GM21737 (cell line): ENCODE measurements at regions not wholly inside any gene's neighbourhood (a gene's known extent, or its start where the extent isn't known, plus 50 kb on each side); places are given as distances from the start of the nearest gene placed in this dataset.

Experiments used
- ATAC-seq: cut with Tn5 transposase; IDR thresholded peaks from one replicate; pipeline ENCODE4 v1.9.1; 2021; ENCODE audit warnings: mild to moderate bottlenecking, moderate library complexity; ENCODE audit not compliant: unreplicated experiment

DNA sequence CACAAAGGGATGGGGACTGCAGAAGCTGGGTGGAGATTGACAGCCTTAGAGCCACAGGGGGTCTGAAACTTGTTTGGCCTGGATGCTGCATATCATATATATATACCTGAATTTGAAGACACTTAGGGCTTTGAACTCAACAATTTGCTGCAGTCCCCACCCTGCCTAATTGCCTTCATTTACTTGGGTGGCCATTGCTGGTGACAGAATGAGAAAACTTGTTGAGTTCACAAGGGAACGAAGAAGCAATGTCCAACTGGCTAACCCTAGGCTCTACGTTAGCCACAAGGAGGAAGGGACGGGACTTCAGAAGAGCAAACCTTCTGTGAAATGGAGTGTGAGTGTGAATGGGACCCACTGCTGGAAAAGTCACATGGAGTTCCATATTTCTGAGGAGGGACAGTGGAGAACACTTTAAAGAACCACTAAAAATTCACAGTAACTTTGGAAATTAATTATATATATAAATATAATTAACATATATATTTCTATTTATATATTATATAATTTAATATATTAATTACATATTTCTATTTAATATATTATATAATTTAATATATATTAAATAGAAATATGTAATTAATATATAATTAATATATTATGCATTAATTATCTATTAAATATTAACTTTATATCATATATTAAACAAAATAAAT is 215.3 kb upstream of the SOX9 start:
- no peak for ATAC-seq

- ATAC-seq: no peak
These were observed 211.7 kb upstream of the SOX9 start for GRCh38 chr17:71909155-71909554.

- ATAC-seq: no peak
These were observed 210.8 kb upstream of the SOX9 start for GRCh38 chr17:71910002-71910401.

GRCh38 chr17:71914042-71914441 is 206.8 kb upstream of the SOX9 start:
- no peak for ATAC-seq

GRCh38 chr17:71914812-71915211 is 206.0 kb upstream of the SOX9 start:
- ATAC-seq: no peak

- no peak for ATAC-seq
These were observed 203.1 kb upstream of the SOX9 start for GRCh38 chr17:71917715-71918114.

- no peak for ATAC-seq
These were observed 201.6 kb upstream of the SOX9 start for GRCh38 chr17:71919186-71919585.

GRCh38 chr17:71919896-71920295 is 200.9 kb upstream of the SOX9 start:
- ATAC-seq: no peak

- ATAC-seq: no peak
These were observed 199.0 kb upstream of the SOX9 start for GRCh38 chr17:71921796-71922195.

DNA sequence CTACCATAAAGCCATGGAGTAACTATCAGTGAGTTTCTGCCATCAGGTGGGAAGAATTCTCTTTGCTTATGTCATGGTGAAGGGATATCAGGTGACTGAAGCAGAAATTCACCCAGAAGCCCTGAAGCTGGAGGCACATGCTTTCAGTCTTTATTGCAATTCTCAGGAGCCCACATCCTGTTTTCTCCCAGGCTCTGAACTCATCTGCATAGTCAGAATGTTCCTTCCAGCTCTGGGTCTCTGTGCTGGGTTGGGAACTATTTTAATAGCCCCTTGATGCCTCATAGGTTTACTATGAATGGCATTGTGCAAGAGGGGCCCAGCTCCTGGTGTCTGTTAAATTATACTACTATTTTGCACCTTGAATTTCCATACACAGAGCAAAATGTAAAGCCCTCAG is 198.4 kb upstream of the SOX9 start:
- ATAC-seq: no peak

DNA sequence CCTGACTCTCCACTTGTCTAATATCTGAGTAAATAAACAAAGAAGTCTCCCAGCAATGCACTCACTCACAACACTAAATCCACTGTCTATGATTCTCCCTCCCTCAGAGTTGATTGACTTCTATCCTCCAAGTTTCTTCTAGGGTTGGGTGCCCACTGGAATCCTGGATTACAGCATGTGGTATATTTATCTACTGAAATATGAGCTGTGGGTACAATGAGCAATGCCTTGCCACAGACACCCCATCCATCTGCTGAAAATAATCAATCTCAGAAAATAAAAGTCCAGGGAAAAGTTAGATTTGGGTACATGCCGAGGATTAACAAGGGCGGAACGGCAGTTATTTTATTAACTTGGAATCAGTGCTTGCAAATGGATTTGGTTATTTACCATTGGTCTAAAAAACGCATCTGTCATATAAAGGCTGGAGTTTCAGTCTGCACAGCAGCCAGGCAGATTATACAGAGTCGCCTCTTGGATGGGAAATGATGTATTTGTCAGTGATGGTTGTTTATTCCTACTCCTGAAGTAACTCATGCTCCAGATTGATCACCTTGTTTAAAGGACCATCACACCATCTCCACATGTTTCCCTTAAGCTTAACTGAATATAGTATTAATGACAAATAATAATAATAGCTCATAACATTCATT is 193.9 kb upstream of the SOX9 start:
- ATAC-seq: no peak

GRCh38 chr17:71933306-71933705 is 187.5 kb upstream of the SOX9 start:
- no peak for ATAC-seq

GRCh38 chr17:71934520-71934919 is 186.3 kb upstream of the SOX9 start:
- ATAC-seq: no peak

GRCh38 chr17:71935341-71935740 is 185.5 kb upstream of the SOX9 start:
- no peak for ATAC-seq

- no peak for ATAC-seq
These were observed 183.8 kb upstream of the SOX9 start for GRCh38 chr17:71936977-71937376.

- no peak for ATAC-seq
These were observed 182.9 kb upstream of the SOX9 start for GRCh38 chr17:71937914-71938313.

DNA sequence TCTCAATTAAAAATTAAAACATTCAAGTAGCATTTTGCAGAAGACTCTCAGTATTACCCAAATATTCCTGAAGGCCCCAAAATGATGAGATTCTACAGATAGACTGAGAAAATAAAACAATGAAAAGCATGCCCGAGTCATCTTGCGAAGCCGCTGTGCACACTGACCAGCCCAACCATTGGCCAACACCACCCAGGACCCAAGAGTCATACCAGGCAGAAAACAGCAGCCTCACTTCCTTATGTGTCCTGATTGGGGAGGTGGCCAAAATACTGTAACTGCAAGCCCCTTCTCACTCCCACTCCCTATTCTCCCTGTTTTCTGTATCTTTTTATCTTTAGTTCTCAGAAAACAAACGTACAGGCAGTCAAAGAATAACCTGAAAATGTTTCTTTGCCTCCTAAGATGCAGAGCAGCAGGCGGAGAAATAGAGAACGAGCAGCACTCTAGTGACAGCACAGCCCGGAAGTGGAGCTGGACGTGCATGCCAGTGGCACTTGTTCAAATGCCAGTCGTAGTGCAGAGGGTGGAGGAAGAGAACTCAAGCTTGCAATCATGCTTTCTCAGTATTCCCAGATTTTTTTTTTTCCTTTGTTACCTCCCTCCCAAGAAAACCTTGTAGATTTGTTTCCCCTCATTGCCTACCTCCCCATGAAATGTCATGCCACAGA is 182.3 kb upstream of the SOX9 start:
- no peak for ATAC-seq

GRCh38 chr17:71941920-71942319 is 178.9 kb upstream of the SOX9 start:
- ATAC-seq: no peak

- no peak for ATAC-seq
These were observed 178.2 kb upstream of the SOX9 start for GRCh38 chr17:71942626-71943025.

- ATAC-seq: no peak
These were observed 172.0 kb upstream of the SOX9 start for GRCh38 chr17:71948703-71949422.

DNA sequence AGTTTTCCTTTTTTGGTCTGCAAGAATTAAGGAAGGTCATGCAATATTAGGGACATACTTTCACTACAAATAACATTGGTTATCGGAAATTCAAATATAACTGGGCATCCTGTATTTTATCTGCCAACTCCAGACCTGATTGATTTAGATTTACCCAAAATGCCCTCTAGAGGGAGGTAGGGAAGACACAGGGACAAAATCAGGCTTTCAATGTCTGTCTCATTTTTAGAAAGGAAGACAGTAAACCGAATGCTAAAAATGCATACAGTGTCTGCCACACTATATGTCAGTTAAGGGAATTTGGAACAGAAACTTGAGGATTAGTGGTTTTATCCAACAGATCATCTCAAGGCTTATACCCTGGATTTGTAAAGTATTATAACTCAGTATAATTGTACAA is 161.7 kb upstream of the SOX9 start:
- no peak for ATAC-seq

GRCh38 chr17:71963351-71963750 is 157.5 kb upstream of the SOX9 start:
- ATAC-seq: no peak
